Lower leg skin (tissue), 4 donors: ENCODE measurements at regions not wholly inside any gene's neighbourhood (a gene's known extent, or its start where the extent isn't known, plus 50 kb on each side); places are given as distances from the start of the nearest gene placed in this dataset.

Experiments
- DNase-seq, 2 donors: peaks; one replicate each; pipeline ENCODE4 v3.0.0-alpha.2; 2019; ENCODE audit warnings: low spot score in 2 of 2
- H3K4me3 ChIP-seq: fragments of 200-600 bp; sonication (generic); 2 replicates; pipeline ENCODE4 v1.5.1; 2017; ENCODE audit warnings: mild to moderate bottlenecking, low read depth; ENCODE audit not compliant: poor library complexity, severe bottlenecking
- CTCF ChIP-seq, 3 donors: fragments of 450-650 bp; IDR thresholded peaks; one replicate each; pipeline ENCODE4 v1.5.1; 2016; ENCODE audit warnings: antibody characterized with exemption in 3 of 3, mild to moderate bottlenecking in 3 of 3, moderate library complexity in 2 of 3
- POLR2A ChIP-seq, 2 donors: fragments of 450-650 bp; IDR thresholded peaks; one replicate each; pipeline ENCODE4 v1.6.1; 2016 to 2017; ENCODE audit warnings: antibody characterized with exemption in 2 of 2, mild to moderate bottlenecking in 1 of 2, moderate library complexity in 1 of 2
- WGBS, 2 donors: methylation state at CpG; one replicate each; pipeline ENCODE4 v1.1.5; 2018; 5-methylcytosine and 5-hydroxymethylcytosine counted together
- intact Hi-C: fragments of 100-400 bp; cut with DNase I; formaldehyde crosslinking; loops from one replicate; pipeline ENCODE4 v1.15.0; 2023; ENCODE audit warnings: low total_unique reads

GRCh38 chr4:148850257-148850995 is 408.2 kb upstream of the NR3C2 start:
- DNase-seq: no peak
- no peak for TF ChIP-seq CTCF (IDR thresholded peaks at IDR 0.05)
- no peak for TF ChIP-seq POLR2A (IDR thresholded peaks at IDR 0.05)
- H3K4me3 ChIP-seq: no peak overlapping the region
- 52 to 59% methylated on average over 2 of the region's 2 CpGs for WGBS, 2 donors
- intact Hi-C loops: no loop called here

DNA sequence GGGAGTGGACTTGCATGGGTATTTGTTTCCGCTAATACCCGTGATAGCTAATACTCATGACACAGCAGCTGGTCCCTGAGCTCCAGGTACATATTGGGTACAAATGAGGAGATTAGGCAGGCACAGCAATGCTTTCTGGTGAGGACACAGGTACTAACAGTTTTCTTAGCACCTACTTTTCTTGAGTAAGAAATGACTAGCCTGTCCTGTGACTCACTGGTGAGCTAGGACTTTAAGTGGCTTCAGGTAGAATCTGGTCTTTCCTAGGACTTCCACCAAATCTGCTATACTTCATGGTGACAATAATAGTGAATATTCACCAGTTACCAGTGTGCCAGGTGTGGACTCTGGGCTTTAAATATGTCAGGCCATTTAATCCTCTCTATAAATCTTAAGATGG is 407.4 kb upstream of the NR3C2 start:
- intact Hi-C loops: no loop called here
- WGBS, 2 donors: 95 to 100% methylated on average over 2 of the region's 2 CpGs
- H3K4me3 ChIP-seq: no peak overlapping the region
- DNase-seq: no peak
- TF ChIP-seq POLR2A (IDR thresholded peaks at IDR 0.05) (no peak), CTCF (IDR thresholded peaks at IDR 0.05) (no peak)

GRCh38 chr4:148847544-148848255 is 405.5 kb upstream of the NR3C2 start:
- TF ChIP-seq CTCF (IDR thresholded peaks at IDR 0.05) (no peak), POLR2A (IDR thresholded peaks at IDR 0.05) (no peak)
- DNase-seq: no peak
- 77 to 80% methylated on average over 10 of the region's 10 CpGs for WGBS, 2 donors
- intact Hi-C loops: no loop called here
- H3K4me3 ChIP-seq: no peak overlapping the region

GRCh38 chr4:148845609-148846008 is 403.4 kb upstream of the NR3C2 start:
- DNase-seq: no peak
- intact Hi-C loops: no loop called here
- no peak overlapping the region for H3K4me3 ChIP-seq
- TF ChIP-seq CTCF (IDR thresholded peaks at IDR 0.05) (no peak), POLR2A (IDR thresholded peaks at IDR 0.05) (no peak)
- WGBS, 2 donors: 46 to 63% methylated on average over 1 of the region's 1 CpG

DNA sequence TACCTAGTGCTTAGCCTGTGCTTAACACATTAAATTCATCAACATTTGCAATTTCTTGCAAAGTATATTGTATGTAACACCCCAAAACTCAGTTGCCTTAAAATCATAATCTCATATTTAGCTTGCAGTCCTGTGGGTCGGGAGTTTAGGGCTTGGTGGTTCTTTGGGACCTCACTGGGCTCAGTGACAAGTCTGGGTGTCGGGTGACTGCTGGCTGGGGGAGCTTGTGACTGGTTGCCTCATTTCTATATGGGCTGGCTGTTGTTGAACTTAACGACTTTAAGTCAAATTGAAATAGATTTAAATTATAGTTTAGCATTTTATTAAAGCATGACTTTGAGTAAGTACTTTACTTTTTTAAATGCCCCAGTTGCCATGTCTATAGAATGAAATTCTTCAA is 401.4 kb upstream of the NR3C2 start:
- TF ChIP-seq CTCF (IDR thresholded peaks at IDR 0.05): no peak
- TF ChIP-seq POLR2A (IDR thresholded peaks at IDR 0.05): no peak
- H3K4me3 ChIP-seq: no peak overlapping the region
- no peak for DNase-seq
- WGBS, 2 donors: 82 to 84% methylated on average over 3 of the region's 3 CpGs
- intact Hi-C loops: no loop called here
